NCI-H446 (cell line): ENCODE measurements at regions not wholly inside any gene's neighbourhood (a gene's known extent, or its start where the extent isn't known, plus 50 kb on each side); places are given as distances from the start of the nearest gene placed in this dataset.
"Not testable (repeated sequence)": the region's sequence is repeated elsewhere in the genome, so short reads cannot be mapped to it uniquely, and the experiment has no call there.

Source experiments
- DNase-seq, 2 experiments: peaks; one replicate each; lab custom pipeline; 2025; lab: John Stamatoyannopoulos, UW

DNA sequence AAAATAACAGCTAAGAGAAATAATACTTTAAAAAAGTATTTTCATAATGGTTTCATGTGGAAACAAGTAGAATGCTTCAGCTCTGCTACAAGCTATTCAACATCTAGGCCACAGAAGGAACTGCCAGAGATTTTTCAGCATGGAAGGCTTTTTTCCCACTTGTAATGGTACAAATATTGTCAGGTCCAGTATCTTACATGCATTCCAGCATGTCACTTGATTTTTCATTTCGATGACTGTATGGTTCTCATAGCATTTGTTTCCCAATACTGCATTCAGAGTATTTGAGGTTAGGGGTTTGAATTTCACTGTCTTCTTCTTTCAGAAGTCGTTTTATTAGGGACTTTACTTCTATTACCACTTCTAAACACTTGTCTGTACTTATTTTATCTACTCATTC lies 1701.5 kb upstream of the FLRT2 start:
- no peak for DNase-seq

DNA sequence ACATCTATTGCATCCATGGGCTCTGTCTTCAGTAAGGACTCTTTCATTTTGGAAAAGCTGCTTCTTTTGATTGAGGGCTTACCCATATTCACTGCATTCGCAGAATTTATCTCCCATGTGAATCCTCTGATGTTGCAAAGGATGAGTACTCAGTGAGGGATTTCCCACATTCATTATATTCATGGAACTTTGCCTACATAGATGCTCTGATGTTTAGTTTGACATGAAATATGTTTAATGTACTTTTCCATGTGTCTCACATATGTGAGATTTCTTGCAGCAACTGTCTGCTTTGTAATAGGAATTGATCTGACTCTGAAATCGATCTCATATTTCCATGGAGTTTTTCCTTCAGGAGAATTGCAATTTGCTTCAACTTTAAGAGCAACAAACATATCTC lies 1699.6 kb upstream of the FLRT2 start:
- no peak for DNase-seq

GRCh38 chr14:83838226-83838625 lies 1691.7 kb upstream of the FLRT2 start:
- no peak for DNase-seq

GRCh38 chr14:83842547-83842946 lies 1687.4 kb upstream of the FLRT2 start:
- DNase-seq, result no peak

DNA sequence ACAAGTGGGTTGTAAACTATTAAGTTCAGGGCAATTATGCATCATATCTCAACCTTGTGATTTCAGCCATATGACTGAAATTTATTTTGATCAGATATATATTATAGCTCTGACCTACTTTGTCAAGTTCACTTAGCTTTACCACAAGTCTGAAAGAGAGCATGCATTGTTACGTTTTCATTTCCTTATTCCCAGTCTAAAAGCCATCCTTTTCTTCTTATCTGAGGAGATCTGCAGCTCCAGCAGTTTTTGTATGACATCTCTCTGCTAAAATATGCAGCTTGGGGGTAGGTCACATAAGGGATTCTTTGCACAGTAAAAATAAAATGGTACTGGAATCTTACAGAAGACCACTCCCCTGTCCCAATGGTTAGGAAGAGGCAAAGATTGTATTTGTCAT lies 1682.8 kb upstream of the FLRT2 start:
- DNase-seq, result no peak

DNA sequence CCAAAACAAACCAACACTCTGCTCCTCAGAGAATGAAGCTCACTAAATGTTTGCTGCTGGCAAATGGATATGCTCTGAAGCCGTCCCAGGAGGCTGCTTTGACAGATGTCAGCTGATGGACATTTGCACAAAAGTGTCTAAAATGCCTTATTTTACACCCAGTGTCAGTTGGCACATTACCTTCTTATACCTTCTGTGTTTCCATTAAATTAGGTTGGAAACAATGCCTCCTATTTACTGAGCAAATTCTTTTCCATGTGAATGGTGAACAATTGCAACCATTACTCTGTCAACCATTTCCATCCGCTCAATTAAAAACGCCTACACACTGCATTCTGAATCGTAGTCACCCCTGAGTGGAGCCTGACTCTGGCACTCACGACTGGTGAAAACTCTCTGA lies 1679.9 kb upstream of the FLRT2 start:
- DNase-seq, result no peak

DNA sequence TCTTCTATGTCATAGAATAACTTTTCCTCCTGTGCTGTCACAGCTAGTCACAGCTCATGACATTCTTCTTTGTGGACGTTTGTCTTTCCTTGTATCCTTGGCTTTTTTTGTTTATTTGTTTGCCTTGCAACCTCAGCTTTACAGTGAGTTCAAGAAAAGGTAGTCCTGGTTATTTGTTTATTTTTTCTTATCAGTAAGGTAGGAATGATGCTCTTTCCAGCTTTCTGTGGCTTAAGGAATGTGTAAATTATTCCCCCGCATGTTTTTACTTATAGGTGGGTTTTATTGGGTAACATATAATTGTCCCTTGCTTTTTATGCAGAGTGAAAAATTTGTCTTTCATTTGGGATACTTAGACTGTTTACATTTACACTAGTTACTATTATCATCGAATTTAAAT lies 1673.6 kb upstream of the FLRT2 start:
- no peak for DNase-seq

- DNase-seq, result no peak
These were observed 1669.3 kb upstream of the FLRT2 start for GRCh38 chr14:83860631-83861155.

DNA sequence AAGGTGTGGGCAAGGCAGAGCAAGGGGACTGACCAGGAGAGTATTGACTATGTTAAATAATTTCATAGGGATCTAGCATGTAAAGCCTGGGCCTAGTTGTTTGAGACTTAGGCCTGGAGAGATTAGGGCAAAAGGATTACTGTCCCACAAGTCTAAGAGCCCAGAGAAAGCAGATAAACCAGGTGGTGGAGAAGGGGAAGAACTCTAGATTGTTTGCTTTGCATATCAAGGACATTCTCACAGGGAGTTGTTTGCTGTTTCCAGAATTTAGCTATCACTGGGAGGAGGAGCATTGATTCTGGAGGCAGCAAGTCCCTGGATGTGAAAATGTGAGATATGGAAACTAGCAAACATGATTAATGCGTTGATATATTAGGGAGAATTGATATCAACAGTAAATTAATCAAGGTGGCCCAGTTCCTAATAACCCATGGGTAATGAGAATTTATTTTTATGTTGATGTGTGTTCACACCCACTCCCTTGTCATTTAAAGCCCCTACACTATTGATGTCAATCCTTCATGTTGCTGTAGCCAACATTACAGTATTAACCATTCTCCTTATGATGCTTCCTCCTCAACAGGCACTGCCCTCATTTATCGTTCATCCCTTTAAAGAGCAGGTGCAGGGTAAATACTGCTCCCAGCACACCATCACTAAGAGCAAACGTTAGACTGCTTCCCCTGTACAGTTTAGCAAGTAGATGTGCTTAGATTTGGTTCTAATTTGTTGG lies 1666.7 kb upstream of the FLRT2 start:
- no peak for DNase-seq

- no peak for DNase-seq
These were observed 1665.8 kb upstream of the FLRT2 start for GRCh38 chr14:83864106-83864505.

DNA sequence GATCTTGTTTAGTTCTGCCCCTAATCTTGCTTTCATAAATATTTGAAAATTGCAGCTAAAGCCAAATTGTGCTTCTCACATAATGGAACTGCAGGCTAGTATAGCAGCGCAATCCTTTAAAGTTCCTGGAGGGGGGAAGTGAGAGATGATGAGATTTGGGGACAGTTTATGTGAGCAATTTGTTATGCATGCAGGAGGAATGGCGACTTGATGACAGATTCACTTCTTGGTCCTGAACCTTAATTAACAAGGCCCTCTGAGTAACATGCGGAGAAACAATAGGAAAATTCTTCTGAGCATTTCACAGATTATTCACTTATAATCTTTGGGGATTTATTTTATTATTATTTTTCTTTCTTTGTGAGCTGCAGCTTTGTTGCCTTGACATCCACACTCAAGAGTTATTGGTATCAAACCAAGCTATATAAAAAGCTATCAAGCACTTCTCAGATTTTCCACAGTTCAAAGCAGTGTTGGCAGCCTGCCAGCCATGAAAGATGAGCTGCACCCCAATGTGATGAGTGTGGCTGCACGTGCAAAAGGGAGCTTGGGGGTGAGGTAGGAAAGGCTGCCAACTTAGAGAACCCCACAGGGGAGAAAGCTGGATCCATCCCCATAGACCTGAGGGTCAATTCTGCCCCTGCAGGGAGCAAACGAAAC lies 1662.2 kb upstream of the FLRT2 start:
- no peak for DNase-seq

DNA sequence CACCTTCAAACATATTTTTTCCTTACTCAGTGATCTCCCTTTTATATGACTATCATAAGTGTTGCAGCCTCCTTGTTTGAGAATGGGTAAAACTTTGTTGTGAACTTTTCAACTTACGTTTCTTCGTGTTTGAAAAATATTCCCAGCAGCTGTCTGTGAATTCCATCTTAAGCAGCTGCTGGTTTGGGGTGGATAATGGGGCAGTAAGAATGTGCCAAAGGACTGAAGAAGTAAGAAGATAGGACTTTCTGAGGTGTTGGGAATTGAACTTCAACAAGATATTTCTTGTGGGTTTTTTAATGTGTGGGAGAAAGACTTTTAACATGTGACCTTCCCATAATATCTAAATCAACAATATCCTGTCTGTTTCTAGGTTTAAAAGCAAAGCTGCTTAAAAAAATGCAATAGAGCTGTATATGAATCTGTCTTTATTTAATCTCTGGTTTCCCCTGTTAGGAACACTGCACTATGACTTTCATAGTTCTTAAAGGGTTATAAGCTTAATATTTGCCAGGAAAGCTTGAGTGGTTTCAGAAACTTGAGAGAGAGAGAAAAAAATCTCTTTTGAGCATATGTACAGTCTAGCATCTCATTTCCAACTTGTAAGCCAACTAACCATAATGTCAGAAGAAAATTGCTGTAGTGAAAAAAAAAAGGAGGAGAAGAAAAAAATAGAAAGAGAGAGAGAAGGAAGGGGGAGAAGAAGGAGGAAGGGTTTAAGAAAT lies 1659.2 kb upstream of the FLRT2 start:
- DNase-seq, result no peak

- no peak for DNase-seq
These were observed 1656.3 kb upstream of the FLRT2 start for GRCh38 chr14:83873669-83874068.

DNA sequence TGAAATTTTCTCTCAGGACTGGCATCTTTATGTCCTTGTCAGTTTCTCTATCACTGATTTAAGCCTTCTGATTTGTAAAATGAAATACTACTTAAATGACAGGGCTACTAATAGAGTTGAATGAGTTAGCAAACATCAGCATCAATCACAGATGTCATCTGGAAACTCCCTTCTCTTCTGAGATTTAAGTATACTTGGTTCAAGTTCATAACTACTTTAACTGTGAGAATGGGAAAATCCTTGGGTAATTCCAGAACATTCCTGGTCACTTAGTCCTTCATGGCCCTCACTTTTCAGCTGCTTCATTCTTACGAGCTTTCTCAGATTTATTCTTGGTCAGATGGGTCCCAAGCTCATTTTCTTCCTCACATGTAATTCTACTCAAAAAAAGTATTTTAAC lies 1655.3 kb upstream of the FLRT2 start:
- DNase-seq, result no peak

GRCh38 chr14:83883732-83884131 lies 1646.2 kb upstream of the FLRT2 start:
- DNase-seq, result no peak

DNA sequence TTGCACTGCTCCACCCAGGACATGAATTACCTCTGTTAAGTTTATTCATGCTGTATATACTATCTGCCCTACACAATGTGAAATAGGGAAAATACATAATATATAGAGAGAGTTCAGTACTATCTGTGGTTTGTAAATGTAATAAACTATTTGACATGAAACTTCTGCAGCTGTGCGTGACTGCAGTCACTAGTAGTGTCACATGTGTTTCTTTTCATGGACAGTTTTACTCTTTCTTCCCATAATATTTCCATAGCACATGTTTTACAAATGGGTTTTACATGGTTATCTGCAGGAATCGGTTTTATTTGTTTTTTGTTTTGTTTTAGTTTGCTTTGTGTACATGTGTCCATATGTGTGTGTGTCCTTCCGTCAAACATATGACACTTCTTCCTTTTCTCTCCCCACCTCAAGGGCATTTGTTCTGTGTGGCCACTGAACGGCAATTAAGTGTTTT lies 1644.1 kb upstream of the FLRT2 start:
- no peak for DNase-seq

DNA sequence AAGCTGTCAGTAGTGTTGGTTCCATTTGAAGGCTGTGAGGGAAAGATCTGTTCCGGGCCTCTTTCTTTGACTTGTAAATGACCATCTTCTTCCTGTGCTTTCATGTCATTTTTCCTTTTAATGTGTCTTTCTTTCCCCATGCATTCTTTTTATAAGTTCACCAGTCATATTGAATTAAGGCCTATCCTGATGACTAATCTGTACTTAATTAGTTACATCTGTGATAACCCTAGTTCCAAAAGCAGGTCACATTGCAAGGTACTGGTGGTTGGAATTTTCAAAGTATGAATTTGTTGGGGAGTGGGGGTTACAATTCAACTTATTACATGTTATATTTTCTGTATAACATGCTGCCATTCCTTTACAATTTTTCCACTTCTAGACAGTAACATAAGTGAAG lies 1642.1 kb upstream of the FLRT2 start:
- no peak for DNase-seq

- DNase-seq, result no peak
These were observed 1636.5 kb upstream of the FLRT2 start for GRCh38 chr14:83893447-83893846.

DNA sequence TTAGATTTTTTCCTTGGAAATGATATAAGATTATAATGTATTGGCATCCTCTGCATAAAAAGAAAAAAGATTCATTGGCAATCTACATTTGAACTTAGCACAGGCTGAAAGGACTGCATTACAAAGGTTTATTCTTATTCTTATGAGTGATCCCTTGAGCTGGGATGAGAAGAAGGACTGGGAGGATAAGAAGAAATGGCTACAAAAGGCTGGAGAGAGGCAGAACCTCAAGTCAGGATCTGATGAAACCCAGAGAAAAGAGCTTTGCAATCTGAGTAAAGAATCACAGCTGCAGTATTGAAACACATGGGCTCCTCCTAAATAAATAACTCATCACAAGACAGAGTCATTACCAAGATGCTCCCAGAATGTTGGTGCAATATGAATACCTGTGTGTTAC lies 1635.4 kb upstream of the FLRT2 start:
- DNase-seq, result no peak

- DNase-seq, result not testable (repeated sequence)
These were observed 1631.4 kb upstream of the FLRT2 start for GRCh38 chr14:83898558-83898957.

- no peak for DNase-seq
These were observed 1630.2 kb upstream of the FLRT2 start for GRCh38 chr14:83899706-83900105.

DNA sequence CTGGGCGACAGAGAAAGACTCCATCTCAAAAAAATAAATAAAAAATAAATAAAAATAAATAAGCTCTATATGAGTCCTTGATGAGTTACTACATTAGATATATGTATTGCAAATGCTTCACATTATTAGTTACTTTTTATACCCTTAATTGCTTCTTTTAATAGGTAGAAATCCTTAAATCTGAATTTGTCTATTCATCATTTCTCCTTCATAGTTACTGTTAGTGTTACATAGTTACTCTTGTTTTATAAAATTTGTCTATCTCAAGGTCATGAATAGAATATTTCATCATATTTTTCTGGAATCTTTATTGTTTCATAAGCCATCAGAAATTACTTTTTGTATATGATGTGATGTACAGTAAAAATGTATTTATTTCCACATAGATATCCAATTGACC lies 1624.8 kb upstream of the FLRT2 start:
- no peak for DNase-seq

DNA sequence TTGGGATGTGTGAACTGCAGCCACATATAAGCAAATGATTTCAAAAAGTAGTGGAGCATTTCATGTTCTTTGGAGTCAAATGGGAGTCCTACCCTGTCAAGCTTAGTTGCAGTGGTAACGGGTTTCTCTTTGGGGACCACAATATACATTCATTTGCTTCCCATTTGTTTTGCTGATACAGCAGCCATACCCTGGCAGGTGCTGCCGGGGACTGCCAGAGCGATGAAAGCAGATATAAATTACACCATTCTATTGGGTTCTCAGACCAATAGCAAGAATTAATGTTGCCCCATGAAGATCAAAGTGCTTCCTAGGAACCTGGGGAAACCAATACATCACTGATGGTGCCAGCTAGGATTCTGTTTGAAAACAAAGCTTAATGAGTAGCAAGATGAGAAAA lies 1621.5 kb upstream of the FLRT2 start:
- DNase-seq, result no peak
